OCI-LY7 (cell line): ENCODE measurements at regions not wholly inside any gene's neighbourhood (a gene's known extent, or its start where the extent isn't known, plus 50 kb on each side); places are given as distances from the start of the nearest gene placed in this dataset.

Source experiments
- BruUV-seq: library from RNA; stranded (reverse); fragments of 400-500 nt; replicated peaks from 2 replicates; lab custom pipeline; 2021; lab: Mats Ljungman, UMichigan
- CTCF ChIA-PET: fragments of 300-600 bp; sonication (Branson Sonifier 250); formaldehyde crosslinking; loops from one replicate; lab custom pipeline; 2022; ENCODE audit warnings: antibody characterized with exemption; ENCODE audit not compliant: unreplicated experiment; lab: Charles Lee
- POLR2A ChIA-PET: fragments of 300-600 bp; sonication (Branson Sonifier 250); formaldehyde crosslinking; loops from one replicate; lab custom pipeline; 2022; ENCODE audit warnings: antibody characterized with exemption; lab: Charles Lee
- DNase-seq: peaks from one replicate; pipeline ENCODE4 v3.0.0-alpha.2; 2015; ENCODE audit warnings: low spot score
- H2AFZ ChIP-seq: fragments of 200-600 bp; sonication (generic), shearing (Covaris generic); 2 replicates; pipeline ENCODE4 v1.6.1; 2014; ENCODE audit warnings: mild to moderate bottlenecking, antibody characterized with exemption, low read length, moderate library complexity
- H3K27ac ChIP-seq: fragments of 200-600 bp; sonication (generic); 2 replicates; pipeline ENCODE4 v1.5.1; 2014; ENCODE audit warnings: mixed run types, low read depth, mild to moderate bottlenecking, moderate library complexity, low read length, inconsistent platforms; ENCODE audit not compliant: poor library complexity, severe bottlenecking
- H3K36me3 ChIP-seq: fragments of 200-600 bp; sonication (generic); 2 replicates; pipeline ENCODE4 v1.6.1; 2014; ENCODE audit warnings: mild to moderate bottlenecking, antibody characterized with exemption, low read length, moderate library complexity, mixed read lengths; ENCODE audit not compliant: insufficient read depth
- H3K4me1 ChIP-seq: fragments of 200-600 bp; sonication (generic); 2 replicates; pipeline ENCODE4 v1.5.1; 2014; ENCODE audit warnings: mild to moderate bottlenecking, low read length; ENCODE audit not compliant: insufficient read depth, poor library complexity, severe bottlenecking
- H3K4me2 ChIP-seq: fragments of 200-600 bp; sonication (generic); 2 replicates; pipeline ENCODE4 v1.6.1; 2014; ENCODE audit warnings: mild to moderate bottlenecking, low read length
- H3K4me3 ChIP-seq: fragments of 200-600 bp; sonication (generic); 2 replicates; pipeline ENCODE4 v1.5.1; 2014; ENCODE audit warnings: mild to moderate bottlenecking, low read depth, low read length; ENCODE audit not compliant: poor library complexity, severe bottlenecking
- H3K79me2 ChIP-seq: fragments of 200-600 bp; sonication (generic); 2 replicates; pipeline ENCODE4 v1.6.1; 2016; ENCODE audit warnings: low read depth, mild to moderate bottlenecking, low read length, moderate library complexity, mixed read lengths; ENCODE audit not compliant: insufficient read depth
- H3K9me2 ChIP-seq: fragments of 200-600 bp; sonication (generic); 2 replicates; pipeline ENCODE4 v1.6.1; 2016; ENCODE audit warnings: mild to moderate bottlenecking, low read length, mixed read lengths; ENCODE audit not compliant: insufficient read depth
- H3K9me3 ChIP-seq: fragments of 200-600 bp; sonication (generic); 2 replicates; pipeline ENCODE4 v1.6.1; 2014; ENCODE audit warnings: mild to moderate bottlenecking, mixed run types, low read length, mixed read lengths
- H4K20me1 ChIP-seq: fragments of 200-600 bp; sonication (generic); 2 replicates; pipeline ENCODE4 v1.6.1; 2014; ENCODE audit warnings: mild to moderate bottlenecking, antibody characterized with exemption, low read length, moderate library complexity, mixed read lengths; ENCODE audit not compliant: insufficient read depth
- CTCF ChIP-seq: fragments of 200-600 bp; sonication (generic); conservative IDR thresholded peaks from 2 replicates; pipeline ENCODE4 v1.5.1; 2014; ENCODE audit warnings: mild to moderate bottlenecking, antibody characterized with exemption, low read length, moderate library complexity, mixed read lengths
- EZH2phosphoT487 ChIP-seq: fragments of 200-600 bp; sonication (generic); IDR thresholded peaks from 2 replicates; pipeline ENCODE4 v1.6.1; 2018; ENCODE audit warnings: low read depth, borderline replicate concordance, mild to moderate bottlenecking, mixed run types, antibody characterized with exemption, low read length, moderate library complexity, mixed read lengths
- intact Hi-C: fragments of 100-400 bp; cut with micrococcal nuclease; formaldehyde crosslinking; loops from one replicate; pipeline ENCODE4 v1.10.0; 2022; ENCODE audit not compliant: unreplicated experiment

GRCh38 chr10:83937826-83938225 lies 201.5 kb upstream of the GHITM start:
- H4K20me1 ChIP-seq, result no peaks in the 10 kb centered on the region
- no TSS peak for BruUV-seq
- H3K27ac ChIP-seq, result no peak overlapping the region
- H3K36me3 ChIP-seq, result no peaks in the 10 kb centered on the region
- no peak for DNase-seq
- no peaks in the 10 kb centered on the region for H3K4me1 ChIP-seq
- TF ChIP-seq EZH2phosphoT487 (no peak), CTCF (no peak)
- no peaks in the 10 kb centered on the region for H3K9me3 ChIP-seq
- H2AFZ ChIP-seq, result no peak overlapping the region
- no peaks in the 10 kb centered on the region for H3K9me2 ChIP-seq
- H3K4me2 ChIP-seq, result no peak overlapping the region
- ChIA-PET CTCF (no interaction called here), POLR2A (interaction anchor here (2.2 kb wide), 1 partner anchor 15 kb away, joined by 6 read pairs; no protein-coding TSS in a partner anchor)
- no peak overlapping the region for H3K4me3 ChIP-seq
- intact Hi-C loops, result no loop called here
- H3K79me2 ChIP-seq, result no peaks in the 10 kb centered on the region

- Histone ChIP-seq H3K4me2 (no peak overlapping the region), H3K36me3 (no peaks in the 10 kb centered on the region), H3K9me3 (no peaks in the 10 kb centered on the region), H3K4me1 (no peaks in the 10 kb centered on the region), H3K27ac (no peak overlapping the region), H3K9me2 (no peaks in the 10 kb centered on the region), H3K79me2 (no peaks in the 10 kb centered on the region), H3K4me3 (no peak overlapping the region), H4K20me1 (no peaks in the 10 kb centered on the region), H2AFZ (no peak overlapping the region)
- no peak for DNase-seq
- intact Hi-C loops, result no loop called here
- CTCF ChIA-PET, result no interaction called here
- POLR2A ChIA-PET, result no interaction called here
- no TSS peak for BruUV-seq
- TF ChIP-seq CTCF (no peak), EZH2phosphoT487 (no peak)
These were observed 198.1 kb upstream of the GHITM start for GRCh38 chr10:83941189-83941588.

- ChIA-PET POLR2A (no interaction called here), CTCF (no interaction called here)
- no peaks in the 10 kb centered on the region for H3K79me2 ChIP-seq
- H3K27ac ChIP-seq, result no peak overlapping the region
- H3K4me2 ChIP-seq, result no peak overlapping the region
- H3K9me3 ChIP-seq, result no peaks in the 10 kb centered on the region
- TF ChIP-seq EZH2phosphoT487, result no peak
- TF ChIP-seq CTCF, result no peak
- intact Hi-C loops, result no loop called here
- no peak overlapping the region for H2AFZ ChIP-seq
- H4K20me1 ChIP-seq, result no peaks in the 10 kb centered on the region
- no peaks in the 10 kb centered on the region for H3K4me1 ChIP-seq
- H3K4me3 ChIP-seq, result no peak overlapping the region
- BruUV-seq, result no TSS peak
- H3K9me2 ChIP-seq, result no peaks in the 10 kb centered on the region
- H3K36me3 ChIP-seq, result no peaks in the 10 kb centered on the region
- DNase-seq, result no peak
These were observed 196.9 kb upstream of the GHITM start for GRCh38 chr10:83942410-83942809.
